KG1 (cell line): ENCODE measurements at regions not wholly inside any gene's neighbourhood (a gene's known extent, or its start where the extent isn't known, plus 50 kb on each side); places are given as distances from the start of the nearest gene placed in this dataset.
A peak's percentile ranks its signal among the peaks of the same experiment; 100 is the strongest.
"Not testable (repeated sequence)": the region's sequence is repeated elsewhere in the genome, so short reads cannot be mapped to it uniquely, and the experiment has no call there.

Source experiments
- DNase-seq: peaks from one replicate; lab custom pipeline; 2025; lab: John Stamatoyannopoulos, UW

GRCh38 chr2:95727420-95727819 is 135.6 kb downstream of the TRIM43 start:
- not testable (repeated sequence) for DNase-seq

GRCh38 chr2:95728878-95729596 is 137.2 kb downstream of the TRIM43 start:
- peak; percentile 41 for DNase-seq

GRCh38 chr2:95729597-95729955 is 137.8 kb downstream of the TRIM43 start:
- no peak for DNase-seq

GRCh38 chr2:95730813-95731212 is 139.0 kb downstream of the TRIM43 start:
- DNase-seq = no peak

GRCh38 chr2:95734976-95735890 is 143.4 kb downstream of the TRIM43 start:
- no peak for DNase-seq

GRCh38 chr2:95738301-95738700 is 146.5 kb downstream of the TRIM43 start:
- no peak for DNase-seq

- not testable (repeated sequence) for DNase-seq
Observed at GRCh38 chr2:95752126-95752525, 160.3 kb downstream of the TRIM43 start.

- not testable (repeated sequence) for DNase-seq
Observed at GRCh38 chr2:95753812-95754211, 162.0 kb downstream of the TRIM43 start.

GRCh38 chr2:95754213-95754612 is 162.4 kb downstream of the TRIM43 start:
- not testable (repeated sequence) for DNase-seq

- not testable (repeated sequence) for DNase-seq
Observed at GRCh38 chr2:95754819-95755563, 163.2 kb downstream of the TRIM43 start.

GRCh38 chr2:95755956-95756669 is 164.3 kb downstream of the TRIM43 start:
- DNase-seq = not testable (repeated sequence)

GRCh38 chr2:95757988-95758387 is 166.2 kb downstream of the TRIM43 start:
- DNase-seq = no peak

- no peak for DNase-seq
Observed at GRCh38 chr2:95759481-95760246, 167.9 kb downstream of the TRIM43 start.

GRCh38 chr2:95760806-95761525 is 169.2 kb downstream of the TRIM43 start:
- DNase-seq = no peak

- DNase-seq = no peak
Observed at GRCh38 chr2:95761556-95761955, 169.8 kb downstream of the TRIM43 start.

- DNase-seq = not testable (repeated sequence)
Observed at GRCh38 chr2:95762023-95763021, 170.5 kb downstream of the TRIM43 start.

GRCh38 chr2:95763074-95763473 is 171.3 kb downstream of the TRIM43 start:
- not testable (repeated sequence) for DNase-seq

- not testable (repeated sequence) for DNase-seq
Observed at GRCh38 chr2:95764966-95765365, 173.2 kb downstream of the TRIM43 start.
